Stomach smooth muscle (tissue), 2 donors: ENCODE measurements at regions not wholly inside any gene's neighbourhood (a gene's known extent, or its start where the extent isn't known, plus 50 kb on each side); places are given as distances from the start of the nearest gene placed in this dataset.

Experiments
- H3K27ac ChIP-seq: one replicate; pipeline ENCODE4 v1.7.0; 2013; ENCODE audit warnings: mild to moderate bottlenecking, low read length, inconsistent platforms
- H3K27me3 ChIP-seq, 2 donors: one replicate each; pipeline ENCODE4 v1.7.0; 2013; ENCODE audit warnings: low read length in 2 of 2; ENCODE audit not compliant: insufficient read depth in 2 of 2, control insufficient read depth in 1 of 2
- H3K36me3 ChIP-seq, 2 donors: one replicate each; pipeline ENCODE4 v1.7.0; 2013; ENCODE audit warnings: low read length in 2 of 2; ENCODE audit not compliant: control insufficient read depth in 2 of 2, insufficient read depth in 2 of 2
- H3K4me1 ChIP-seq: one replicate; pipeline ENCODE4 v1.7.0; 2013; ENCODE audit warnings: low read length; ENCODE audit not compliant: control insufficient read depth, insufficient read depth
- H3K4me3 ChIP-seq, 2 donors: one replicate each; pipeline ENCODE4 v1.7.0; 2013; ENCODE audit warnings: low read length in 2 of 2
- H3K9ac ChIP-seq, 2 donors: one replicate each; pipeline ENCODE4 v1.7.0; 2013; ENCODE audit warnings: low read length in 2 of 2, mild to moderate bottlenecking in 1 of 2
- H3K9me3 ChIP-seq, 2 donors: one replicate each; pipeline ENCODE4 v1.7.0; 2013; ENCODE audit warnings: low read length in 2 of 2; ENCODE audit not compliant: control insufficient read depth in 2 of 2
- donor health status: healthy.
- donor health status: Pancreatic carcinoma.

GRCh38 chr10:36604316-36604715, 521.1 kb upstream of the ANKRD30A start:
- Histone ChIP-seq H3K9ac (no peak overlapping the region), H3K9me3 (no peaks in the 10 kb centered on the region), H3K4me3 (no peak overlapping the region), H3K27ac (no peak overlapping the region), H3K27me3 (no peaks in the 10 kb centered on the region), H3K4me1 (no peaks in the 10 kb centered on the region), H3K36me3 (no peaks in the 10 kb centered on the region)

- no peaks in the 10 kb centered on the region for H3K27me3 ChIP-seq
- H3K4me1 ChIP-seq = no peaks in the 10 kb centered on the region
- no peaks in the 10 kb centered on the region for H3K36me3 ChIP-seq
- no peaks in the 10 kb centered on the region for H3K9me3 ChIP-seq
- no peak overlapping the region for H3K9ac ChIP-seq
- no peak overlapping the region for H3K4me3 ChIP-seq
- no peak overlapping the region for H3K27ac ChIP-seq
Measured at GRCh38 chr10:36603688-36604087, 521.7 kb upstream of the ANKRD30A start.

GRCh38 chr10:36602374-36602773, 523.0 kb upstream of the ANKRD30A start:
- Histone ChIP-seq H3K36me3 (no peaks in the 10 kb centered on the region), H3K9ac (no peak overlapping the region), H3K4me3 (no peak overlapping the region), H3K27ac (no peak overlapping the region), H3K9me3 (no peaks in the 10 kb centered on the region), H3K27me3 (no peaks in the 10 kb centered on the region), H3K4me1 (no peaks in the 10 kb centered on the region)

GRCh38 chr10:36597756-36598320, 527.6 kb upstream of the ANKRD30A start:
- Histone ChIP-seq H3K4me3 (no peak overlapping the region), H3K9me3 (no peaks in the 10 kb centered on the region), H3K27me3 (no peaks in the 10 kb centered on the region), H3K27ac (no peak overlapping the region), H3K4me1 (no peaks in the 10 kb centered on the region), H3K9ac (no peak overlapping the region), H3K36me3 (no peaks in the 10 kb centered on the region)

- Histone ChIP-seq H3K9me3 (no peaks in the 10 kb centered on the region), H3K27me3 (no peaks in the 10 kb centered on the region), H3K4me3 (no peak overlapping the region), H3K9ac (no peak overlapping the region), H3K36me3 (no peaks in the 10 kb centered on the region), H3K27ac (no peak overlapping the region), H3K4me1 (no peaks in the 10 kb centered on the region)
Measured at GRCh38 chr10:36592964-36593363, 532.4 kb upstream of the ANKRD30A start.

- Histone ChIP-seq H3K4me1 (no peaks in the 10 kb centered on the region), H3K9ac (no peak overlapping the region), H3K9me3 (no peaks in the 10 kb centered on the region), H3K4me3 (no peak overlapping the region), H3K36me3 (no peaks in the 10 kb centered on the region), H3K27ac (no peak overlapping the region), H3K27me3 (no peaks in the 10 kb centered on the region)
Measured at GRCh38 chr10:36591436-36591835, 534.0 kb upstream of the ANKRD30A start.

- no peaks in the 10 kb centered on the region for H3K36me3 ChIP-seq
- H3K27ac ChIP-seq = no peak overlapping the region
- H3K9me3 ChIP-seq = no peaks in the 10 kb centered on the region
- no peaks in the 10 kb centered on the region for H3K4me1 ChIP-seq
- H3K9ac ChIP-seq = no peak overlapping the region
- no peaks in the 10 kb centered on the region for H3K27me3 ChIP-seq
- no peak overlapping the region for H3K4me3 ChIP-seq
Measured at GRCh38 chr10:36583690-36584089, 541.7 kb upstream of the ANKRD30A start.

GRCh38 chr10:36581237-36581636, 544.2 kb upstream of the ANKRD30A start:
- no peak overlapping the region for H3K4me3 ChIP-seq
- no peaks in the 10 kb centered on the region for H3K9me3 ChIP-seq

GRCh38 chr10:36578306-36578705, 547.1 kb upstream of the ANKRD30A start:
- H3K36me3 ChIP-seq = no peaks in the 10 kb centered on the region

More at GRCh38 chr10:36581237-36581636, 544.2 kb upstream of the ANKRD30A start:
- no peaks in the 10 kb centered on the region for H3K4me1 ChIP-seq
- H3K27me3 ChIP-seq = no peaks in the 10 kb centered on the region
- no peak overlapping the region for H3K9ac ChIP-seq
- H3K27ac ChIP-seq = no peak overlapping the region
- no peaks in the 10 kb centered on the region for H3K36me3 ChIP-seq

GRCh38 chr10:36577126-36577525, 548.3 kb upstream of the ANKRD30A start:
- H3K27ac ChIP-seq = no peak overlapping the region
- H3K4me3 ChIP-seq = no peak overlapping the region
- H3K9ac ChIP-seq = no peak overlapping the region
- no peaks in the 10 kb centered on the region for H3K27me3 ChIP-seq
- H3K36me3 ChIP-seq = no peaks in the 10 kb centered on the region
- no peaks in the 10 kb centered on the region for H3K9me3 ChIP-seq
- no peaks in the 10 kb centered on the region for H3K4me1 ChIP-seq

More at GRCh38 chr10:36578306-36578705, 547.1 kb upstream of the ANKRD30A start:
- H3K4me1 ChIP-seq = no peaks in the 10 kb centered on the region
- no peak overlapping the region for H3K27ac ChIP-seq
- no peak overlapping the region for H3K4me3 ChIP-seq
- no peaks in the 10 kb centered on the region for H3K9me3 ChIP-seq
- no peaks in the 10 kb centered on the region for H3K27me3 ChIP-seq
- no peak overlapping the region for H3K9ac ChIP-seq

- Histone ChIP-seq H3K4me1 (no peaks in the 10 kb centered on the region), H3K4me3 (no peak overlapping the region), H3K27ac (no peak overlapping the region), H3K36me3 (no peaks in the 10 kb centered on the region), H3K9me3 (no peaks in the 10 kb centered on the region), H3K27me3 (no peaks in the 10 kb centered on the region), H3K9ac (no peak overlapping the region)
Measured at GRCh38 chr10:36574207-36574606, 551.2 kb upstream of the ANKRD30A start.
